Stimulated activated CD4-positive, alpha-beta T cell treated with anti-CD3 and anti-CD28 coated beads, TNF-alpha, amount 100 ng/mL, for 48 hours (primary cell): ENCODE measurements at regions not wholly inside any gene's neighbourhood (a gene's known extent, or its start where the extent isn't known, plus 50 kb on each side); places are given as distances from the start of the nearest gene placed in this dataset.
"Not testable (repeated sequence)": the region's sequence is repeated elsewhere in the genome, so short reads cannot be mapped to it uniquely, and the experiment has no call there.

ENCODE experiments used
- DNase-seq, 3 donors: peaks; one replicate each; pipeline ENCODE4 v3.0.0-alpha.2; 2020; ENCODE audit warnings: low read depth in 3 of 3

GRCh38 chr11:90438069-90438468 is 215.2 kb upstream of the CHORDC1 start:
- no peak for DNase-seq

GRCh38 chr11:90434858-90435257 is 212.0 kb upstream of the CHORDC1 start:
- DNase-seq = no peak

- DNase-seq = no peak
These were observed 206.0 kb upstream of the CHORDC1 start for GRCh38 chr11:90428836-90429235.

DNA sequence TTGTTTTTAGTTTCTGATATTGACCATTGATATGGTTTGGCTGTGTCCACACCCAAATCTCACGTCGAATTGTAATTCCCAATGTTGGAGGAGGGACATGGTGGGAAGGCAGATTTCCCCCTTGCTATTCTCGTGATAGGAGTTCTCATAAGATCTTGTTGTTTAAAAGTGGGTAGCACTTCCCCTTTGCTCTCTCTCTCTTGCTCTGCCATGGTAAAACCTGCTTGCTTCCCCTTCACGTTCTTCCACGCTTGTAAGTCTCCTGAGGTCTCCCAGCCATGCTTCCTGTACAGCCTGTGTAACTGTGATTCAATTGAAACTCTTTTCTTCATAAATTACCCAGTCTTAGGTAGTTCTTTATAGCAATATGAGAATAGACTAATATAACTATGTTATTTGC is 203.6 kb upstream of the CHORDC1 start:
- DNase-seq = no peak

GRCh38 chr11:90423378-90423777 is 200.5 kb upstream of the CHORDC1 start:
- no peak for DNase-seq

GRCh38 chr11:90422787-90423186 is 199.9 kb upstream of the CHORDC1 start:
- DNase-seq = not testable (repeated sequence)

- no peak for DNase-seq
These were observed 191.4 kb upstream of the CHORDC1 start for GRCh38 chr11:90414221-90414620.

DNA sequence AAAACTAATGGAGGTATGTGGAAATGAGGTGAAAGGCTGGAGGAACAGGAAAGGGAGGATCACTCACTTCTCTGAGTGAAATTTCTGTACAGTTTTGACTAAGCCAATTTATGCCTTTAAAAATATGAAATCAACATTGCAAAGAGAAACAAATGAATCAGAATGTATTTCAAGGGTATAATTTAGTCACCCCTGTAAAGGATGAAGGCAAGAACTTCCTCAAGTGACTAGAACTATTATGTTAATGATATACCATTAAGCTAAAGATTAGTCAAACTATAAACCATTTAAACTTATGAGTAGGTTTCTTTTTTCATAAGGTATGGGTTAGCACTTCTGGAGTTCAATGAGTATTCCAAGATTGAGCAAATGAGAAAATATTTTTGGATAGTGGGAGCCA is 184.5 kb upstream of the CHORDC1 start:
- DNase-seq = no peak

- no peak for DNase-seq
These were observed 169.8 kb upstream of the CHORDC1 start for GRCh38 chr11:90392692-90393091.

DNA sequence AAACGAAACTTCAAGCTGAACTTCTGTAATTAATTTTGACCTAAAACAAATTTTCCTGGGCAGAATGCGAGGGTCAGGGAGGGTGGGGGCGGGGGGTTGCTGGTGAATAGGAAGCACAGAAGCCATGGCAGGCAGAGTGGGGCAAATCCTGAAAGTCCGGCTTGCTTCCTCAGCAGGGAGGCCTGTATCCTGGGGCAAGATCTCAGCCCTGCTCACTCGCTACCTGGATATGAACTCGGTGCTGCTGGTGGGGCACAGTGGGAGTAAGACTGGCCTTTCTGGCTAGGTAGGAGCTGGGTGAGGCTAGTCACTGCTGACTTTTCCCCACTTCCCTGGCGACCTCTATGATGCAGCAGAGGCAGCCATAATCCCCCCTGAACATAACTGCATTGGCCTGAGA is 168.9 kb upstream of the CHORDC1 start:
- DNase-seq = no peak

DNA sequence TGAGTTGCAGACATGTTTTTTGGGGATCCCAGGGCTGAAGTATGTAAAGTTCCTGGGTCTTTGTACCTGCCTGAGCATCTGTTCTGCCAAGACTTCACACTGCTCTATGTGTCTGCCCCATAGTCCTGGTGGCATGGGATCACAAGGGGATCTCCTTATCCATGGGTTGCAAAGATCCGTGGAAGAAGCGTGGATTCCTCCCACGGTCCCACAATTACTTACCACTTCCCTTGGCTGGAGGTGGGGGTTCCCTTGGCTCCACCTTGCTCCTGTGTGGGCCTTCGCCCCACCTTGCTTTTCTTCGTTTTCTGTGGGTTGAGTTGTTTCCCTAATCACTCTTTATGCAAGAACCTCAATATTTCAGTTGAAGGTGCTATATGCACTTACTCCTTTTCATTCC is 157.4 kb upstream of the CHORDC1 start:
- DNase-seq = no peak

DNA sequence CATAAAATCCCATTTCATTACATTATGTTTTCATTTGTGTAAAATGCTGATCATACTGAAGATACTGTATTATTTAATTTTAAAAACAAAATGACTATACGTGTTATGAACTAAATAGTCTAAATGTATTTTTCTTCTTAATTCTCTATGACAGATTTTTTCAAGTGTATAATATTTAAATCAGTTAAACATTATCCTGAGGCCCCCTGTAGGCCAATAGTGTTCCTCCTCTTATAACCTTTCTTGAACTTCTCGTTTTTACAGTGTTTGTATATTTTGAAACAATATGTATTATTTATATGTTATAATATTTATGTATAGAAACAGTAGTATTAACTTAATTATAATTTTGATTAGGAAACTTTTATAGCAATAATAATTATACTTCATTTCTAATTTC is 151.1 kb upstream of the CHORDC1 start:
- DNase-seq = no peak

- no peak for DNase-seq
These were observed 141.7 kb upstream of the CHORDC1 start for GRCh38 chr11:90364527-90364926.

GRCh38 chr11:90363739-90364138 is 140.9 kb upstream of the CHORDC1 start:
- DNase-seq = no peak

DNA sequence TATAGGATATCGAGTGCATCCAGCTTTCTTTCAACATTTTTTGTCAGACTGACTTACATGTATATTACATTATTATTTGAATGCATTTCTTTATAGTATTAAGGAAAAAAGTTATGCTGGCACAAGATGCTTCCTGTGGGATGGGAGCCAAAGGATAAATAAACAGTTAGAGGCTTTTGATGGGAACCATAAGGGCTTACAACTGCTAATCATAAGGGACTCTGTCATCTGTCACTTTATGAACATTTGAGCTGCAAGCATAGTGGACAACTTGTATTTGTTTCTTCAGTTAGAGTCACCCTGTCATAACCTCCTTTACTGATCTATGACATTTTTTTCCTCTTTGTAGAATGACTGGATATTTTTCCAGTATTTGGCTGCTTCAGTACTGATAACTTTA is 132.4 kb upstream of the CHORDC1 start:
- no peak for DNase-seq

GRCh38 chr11:90349731-90350130 is 126.9 kb upstream of the CHORDC1 start:
- no peak for DNase-seq

GRCh38 chr11:90344546-90344945 is 121.7 kb upstream of the CHORDC1 start:
- no peak for DNase-seq

GRCh38 chr11:90343673-90344072 is 120.8 kb upstream of the CHORDC1 start:
- DNase-seq = no peak

DNA sequence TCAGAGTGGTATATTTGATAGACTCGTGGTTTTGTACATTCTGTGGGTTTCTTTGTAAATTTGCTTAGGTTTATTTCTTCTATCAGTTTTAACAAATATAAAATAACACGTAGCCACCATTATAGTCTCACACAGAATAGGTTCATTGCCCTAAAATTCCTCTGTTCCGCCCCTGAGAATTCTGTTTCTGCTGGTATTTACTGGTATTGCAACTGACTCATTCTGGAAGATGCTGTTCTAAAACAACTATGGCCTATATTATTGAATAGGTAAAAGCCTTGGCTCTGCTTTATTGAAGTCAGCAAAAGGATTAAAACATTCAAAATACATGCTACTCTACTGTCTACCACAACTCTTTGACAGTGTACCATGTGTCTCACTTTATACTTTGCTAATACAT is 119.1 kb upstream of the CHORDC1 start:
- no peak for DNase-seq

GRCh38 chr11:90332415-90332814 is 109.6 kb upstream of the CHORDC1 start:
- no peak for DNase-seq

GRCh38 chr11:90330632-90331031 is 107.8 kb upstream of the CHORDC1 start:
- DNase-seq = no peak

- DNase-seq = no peak
These were observed 106.2 kb upstream of the CHORDC1 start for GRCh38 chr11:90329043-90329442.

GRCh38 chr11:90326647-90327046 is 103.8 kb upstream of the CHORDC1 start:
- DNase-seq = no peak

DNA sequence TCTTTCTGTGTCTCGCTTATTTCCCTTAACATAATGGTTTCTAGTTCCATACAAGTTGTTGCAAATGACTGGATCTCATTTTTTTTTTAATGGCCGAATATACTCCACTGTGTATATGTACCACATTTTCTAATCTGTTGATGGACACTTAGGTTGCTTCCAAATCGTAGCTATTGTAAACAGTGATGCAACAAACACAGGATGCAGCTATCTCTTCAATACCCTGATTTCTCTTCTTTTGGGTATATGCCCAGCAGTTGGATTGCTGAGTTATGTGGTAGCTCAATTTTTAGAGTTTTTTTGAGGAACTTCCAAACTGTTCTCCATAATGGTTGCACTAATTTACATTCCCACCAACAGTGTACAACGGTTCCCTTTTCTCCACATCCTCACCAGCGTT is 100.4 kb upstream of the CHORDC1 start:
- no peak for DNase-seq

- no peak for DNase-seq
These were observed 98.2 kb upstream of the CHORDC1 start for GRCh38 chr11:90321018-90321417.
